T-cell (primary cell): ENCODE measurements at regions not wholly inside any gene's neighbourhood (a gene's known extent, or its start where the extent isn't known, plus 50 kb on each side); places are given as distances from the start of the nearest gene placed in this dataset.

Source experiments
- ATAC-seq, 4 experiments: fragments of 200-7000 bp in 3 of 4; fragments of 150-1000 bp in 1 of 4; cut with Tn5 transposase; replicated peaks in 1 of 4; 1 replicate in 3 of 4; 2 replicates in 1 of 4; pipeline ENCODE4 v1.10.0; 2021; ENCODE audit warnings: moderate library complexity in 3 of 4, mild to moderate bottlenecking in 2 of 4, moderate number of reproducible peaks in 1 of 4
- CTCF ChIA-PET, 2 donors: fragments of 300-600 bp; sonication (Branson Sonifier 250); formaldehyde crosslinking; loops; one replicate each; lab custom pipeline; 2022; ENCODE audit warnings: antibody characterized with exemption in 2 of 2; lab: Charles Lee
- POLR2A ChIA-PET, 2 donors: fragments of 300-600 bp; sonication (Branson Sonifier 250); formaldehyde crosslinking; loops; one replicate each; lab custom pipeline; 2022; ENCODE audit warnings: antibody characterized with exemption in 2 of 2; lab: Charles Lee
- DNase-seq, 35 experiments: peaks; one replicate each; pipeline versions ENCODE4 v3.0.0 to v3.0.0-alpha.2; 2013 to 2023
- H3K27ac ChIP-seq: one replicate; pipeline ENCODE4 v1.5.1; 2013; ENCODE audit warnings: low read length
- H3K27me3 ChIP-seq, 2 experiments: replicated peaks in 1 of 2; 1 replicate in 1 of 2; 2 replicates in 1 of 2; pipeline versions ENCODE4 v1.6.1 to v1.7.0; 2013; ENCODE audit warnings: low read length in 1 of 2, mixed read lengths in 1 of 2; ENCODE audit not compliant: control insufficient read depth in 2 of 2, insufficient read depth in 2 of 2; ENCODE audit errors: extremely low read depth in 1 of 2
- H3K36me3 ChIP-seq, 2 donors: 1 replicate in 1 of 2; 2 replicates in 1 of 2; pipeline versions ENCODE4 v1.6.1 to v1.7.0; 2013; ENCODE audit warnings: low read length in 1 of 2; ENCODE audit not compliant: control insufficient read depth in 2 of 2, insufficient read depth in 1 of 2; ENCODE audit errors: extremely low read depth in 1 of 2
- H3K4me1 ChIP-seq, 2 experiments: 1 replicate in 1 of 2; 2 replicates in 1 of 2; pipeline versions ENCODE4 v1.6.1 to v1.7.0; 2013; ENCODE audit warnings: low read length in 2 of 2, mixed read lengths in 1 of 2; ENCODE audit not compliant: insufficient read depth in 2 of 2, control insufficient read depth in 1 of 2; ENCODE audit errors: extremely low read depth in 1 of 2
- H3K4me3 ChIP-seq, 2 donors: 1 replicate in 1 of 2; 2 replicates in 1 of 2; pipeline versions ENCODE4 v1.5.1 to v1.7.0; 2013; ENCODE audit warnings: mild to moderate bottlenecking in 2 of 2, low read length in 1 of 2, moderate library complexity in 1 of 2; ENCODE audit not compliant: control insufficient read depth in 1 of 2; ENCODE audit errors: extremely low read depth in 1 of 2
- H3K9me3 ChIP-seq: 2 replicates; pipeline ENCODE4 v1.7.0; 2013
- H3K27ac Mint-ChIP-seq, 2 donors: one replicate each; pipeline ENCODE4 v1.8.0; 2020 to 2021; ENCODE audit warnings: mild to moderate bottlenecking in 2 of 2, mixed read lengths in 2 of 2
- H3K27me3 Mint-ChIP-seq, 2 donors: one replicate each; pipeline ENCODE4 v1.8.0; 2021 to 2022; ENCODE audit warnings: mixed read lengths in 2 of 2
- H3K36me3 Mint-ChIP-seq: one replicate; pipeline ENCODE4 v1.8.0; 2021; ENCODE audit warnings: mixed read lengths
- H3K4me1 Mint-ChIP-seq, 3 donors: one replicate each; pipeline ENCODE4 v1.8.0; 2020 to 2022; ENCODE audit warnings: mixed read lengths in 3 of 3, mild to moderate bottlenecking in 1 of 3
- H3K4me3 Mint-ChIP-seq, 3 donors: one replicate each; pipeline ENCODE4 v1.8.0; 2020 to 2022; ENCODE audit warnings: mild to moderate bottlenecking in 3 of 3, mixed read lengths in 3 of 3, moderate library complexity in 3 of 3
- H3K9me3 Mint-ChIP-seq, 3 donors: one replicate each; pipeline ENCODE4 v1.8.0; 2020 to 2022; ENCODE audit warnings: mixed read lengths in 3 of 3
- WGBS: methylation state at CpG from one replicate; pipeline ENCODE4 v1.1.5; 2013; ENCODE audit warnings: missing lambda C conversion rate; ENCODE audit not compliant: insufficient coverage; 5-methylcytosine and 5-hydroxymethylcytosine counted together

GRCh38 chr10:17504547-17505245, 50.3 kb upstream of the ST8SIA6 start:
- H3K4me3 Mint-ChIP-seq, result peak overlapping the region in 2 of 3 donors; percentile 38 to 41
- POLR2A ChIA-PET, result interaction anchor here in 1 of 2 donors (0.6 kb wide), 2 partner anchors 303 to 691 kb away, joined by 3 to 4 read pairs; no protein-coding TSS in a partner anchor

More at GRCh38 chr10:17504547-17505245, 50.3 kb upstream of the ST8SIA6 start:
- Histone ChIP-seq H3K27me3 (no peaks in the 10 kb centered on the region), H3K36me3 (no peaks in the 10 kb centered on the region), H3K4me1 (peaks cover 3 to 42% of the 10 kb centered on the region in 2 experiments), H3K9me3 (no peaks in the 10 kb centered on the region), H3K4me3 (no peak overlapping the region), H3K27ac (peak overlapping the region; percentile 4)
- CTCF ChIA-PET, result interaction anchor here in 1 of 2 donors (0.5 kb wide), 1 partner anchor 203 kb away, joined by 4 read pairs; no protein-coding TSS in a partner anchor
- peaks cover 3% of the 10 kb centered on the region for H3K36me3 Mint-ChIP-seq
- DNase-seq (no peak), ATAC-seq (no peak)
- peaks cover 33 to 61% (median 57%) of the 10 kb centered on the region in 3 donors for H3K4me1 Mint-ChIP-seq
- no peaks in the 10 kb centered on the region for H3K27me3 Mint-ChIP-seq
- 77% methylated on average over 3 of the region's 6 CpGs for WGBS
- H3K27ac Mint-ChIP-seq, result peak overlapping the region in 1 of 2 donors; percentile 87
- peaks cover 0 to 11% (median 0%) of the 10 kb centered on the region in 3 donors for H3K9me3 Mint-ChIP-seq
